Peyer's patch (tissue), 4 donors: ENCODE measurements at regions not wholly inside any gene's neighbourhood (a gene's known extent, or its start where the extent isn't known, plus 50 kb on each side); places are given as distances from the start of the nearest gene placed in this dataset.

ENCODE experiments used
- CTCF ChIP-seq, 6 experiments: fragments of 450-650 bp in 4 of 6; fragments of 200-600 bp in 2 of 6; sonication (generic) in 1 of 6; IDR thresholded peaks; one replicate each; pipeline ENCODE4 v1.5.1; 2017 to 2019; ENCODE audit warnings: antibody characterized with exemption in 6 of 6, mild to moderate bottlenecking in 3 of 6, moderate library complexity in 1 of 6
- POLR2A ChIP-seq, 2 donors: fragments of 450-650 bp; IDR thresholded peaks; one replicate each; pipeline ENCODE4 v1.5.1; 2017; ENCODE audit warnings: antibody characterized with exemption in 2 of 2, mild to moderate bottlenecking in 2 of 2, moderate library complexity in 2 of 2

- no peak for TF ChIP-seq POLR2A (IDR thresholded peaks at IDR 0.05)
- no peak for TF ChIP-seq CTCF (IDR thresholded peaks at IDR 0.05)
These were observed 137.8 kb upstream of the PDGFD start for GRCh38 chr11:104301776-104302175.
